Dedifferentiated amniotic fluid mesenchymal stem cell (primary cell): ENCODE measurements at regions not wholly inside any gene's neighbourhood (a gene's known extent, or its start where the extent isn't known, plus 50 kb on each side); places are given as distances from the start of the nearest gene placed in this dataset.
"Not testable (repeated sequence)": the region's sequence is repeated elsewhere in the genome, so short reads cannot be mapped to it uniquely, and the experiment has no call there.

Experiments used
- DNase-seq: peaks from one replicate; pipeline ENCODE4 v3.0.0-alpha.2; 2016; ENCODE audit errors: extremely low spot score

- not testable (repeated sequence) for DNase-seq
Observed at GRCh38 chr9:81014945-81015344, 674.4 kb downstream of the TLE1 start.

GRCh38 chr9:81013191-81013590 lies 676.2 kb downstream of the TLE1 start:
- DNase-seq: not testable (repeated sequence)

- DNase-seq: no peak
Observed at GRCh38 chr9:81002906-81003305, 686.4 kb downstream of the TLE1 start.

- DNase-seq: no peak
Observed at GRCh38 chr9:81002242-81002641, 687.1 kb downstream of the TLE1 start.

GRCh38 chr9:80995759-80996158 lies 693.6 kb downstream of the TLE1 start:
- DNase-seq: peak; percentile 51

GRCh38 chr9:80994892-80995291 lies 694.5 kb downstream of the TLE1 start:
- DNase-seq: no peak

- DNase-seq: not testable (repeated sequence)
Observed at GRCh38 chr9:80985595-80985994, 703.8 kb downstream of the TLE1 start.

- no peak for DNase-seq
Observed at GRCh38 chr9:80976403-80976802, 712.9 kb downstream of the TLE1 start.

GRCh38 chr9:80970377-80970776 lies 719.0 kb downstream of the TLE1 start:
- DNase-seq: not testable (repeated sequence)

GRCh38 chr9:80968611-80969010 lies 720.7 kb downstream of the TLE1 start:
- peak; percentile 53 for DNase-seq

- DNase-seq: no peak
Observed at GRCh38 chr9:80964914-80965313, 724.4 kb downstream of the TLE1 start.

GRCh38 chr9:80964374-80964773 lies 725.0 kb downstream of the TLE1 start:
- no peak for DNase-seq

GRCh38 chr9:80957801-80958200 lies 731.5 kb downstream of the TLE1 start:
- DNase-seq: no peak

GRCh38 chr9:80954521-80954920 lies 734.8 kb downstream of the TLE1 start:
- DNase-seq: no peak

- no peak for DNase-seq
Observed at GRCh38 chr9:80952363-80952922, 736.9 kb downstream of the TLE1 start.

GRCh38 chr9:80951675-80952074 lies 737.7 kb downstream of the TLE1 start:
- no peak for DNase-seq

GRCh38 chr9:80948876-80949275 lies 740.5 kb downstream of the TLE1 start:
- DNase-seq: no peak

GRCh38 chr9:80948066-80948465 lies 741.3 kb downstream of the TLE1 start:
- no peak for DNase-seq

GRCh38 chr9:80946496-80947170 lies 742.7 kb downstream of the TLE1 start:
- no peak for DNase-seq

GRCh38 chr9:80945436-80945835 lies 743.9 kb downstream of the TLE1 start:
- DNase-seq: no peak

GRCh38 chr9:80937645-80938044 lies 751.7 kb downstream of the TLE1 start:
- DNase-seq: no peak

GRCh38 chr9:80934095-80934494 lies 755.3 kb downstream of the TLE1 start:
- no peak for DNase-seq

GRCh38 chr9:80932947-80933780 lies 756.2 kb downstream of the TLE1 start:
- no peak for DNase-seq
